ENCODE measurements at regions not wholly inside any gene's neighbourhood (a gene's known extent, or its start where the extent isn't known, plus 50 kb on each side); places are given as distances from the start of the nearest gene placed in this dataset.

DNA sequence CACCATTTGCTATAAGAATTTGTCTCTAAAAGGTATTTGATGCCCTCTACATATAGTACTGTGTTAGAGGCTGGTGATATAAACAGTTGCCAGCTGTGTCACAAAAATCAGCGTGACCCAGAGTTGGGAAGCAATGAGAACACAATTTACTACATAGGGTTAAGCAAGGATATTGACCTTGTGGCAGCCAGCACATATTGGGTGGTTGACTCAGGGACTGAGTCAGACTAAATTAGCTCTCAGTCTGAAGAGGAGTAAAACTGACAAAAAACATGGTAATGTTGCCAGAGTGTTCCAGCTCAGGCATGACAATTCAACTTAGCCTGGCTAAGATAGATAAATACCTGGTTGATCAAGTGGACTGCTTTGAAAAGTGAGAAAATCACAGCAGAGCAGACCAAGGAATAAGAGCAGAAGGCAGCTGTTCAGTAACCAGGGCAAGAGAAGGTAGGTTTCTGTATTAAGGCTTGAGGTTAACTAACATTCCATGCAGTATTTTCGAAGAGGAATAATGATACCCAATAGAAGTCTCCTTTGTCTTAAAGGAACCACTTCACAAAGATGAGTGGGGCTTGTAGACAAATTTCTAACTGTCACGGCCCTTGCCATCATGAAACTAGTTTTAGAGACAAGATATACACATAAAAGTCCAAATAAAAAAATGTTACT, 108.2 kb upstream of the ERBB4 start:
- H3K9ac ChIP-seq (ENCODE audit: extremely low read depth, insufficient read length, low read length), result no peak overlapping the region
- H3K4ac ChIP-seq (ENCODE audit: low read depth, low read length), result no peak overlapping the region
- H2BK5ac ChIP-seq (ENCODE audit: insufficient read length, low read length), result no peak overlapping the region
- no peak overlapping the region for H4K5ac ChIP-seq (ENCODE audit: insufficient read length, low read depth, low read length)
- H2AK5ac ChIP-seq (ENCODE audit: insufficient read length, low read length), result no peak overlapping the region
- no peak overlapping the region for H3K27ac ChIP-seq (ENCODE audit: insufficient read length, low read depth, low read length)
- no peak overlapping the region for H3K23ac ChIP-seq (ENCODE audit: insufficient read length, low read depth, low read length)
- DNase-seq, result no peak
- no peak overlapping the region for H4K91ac ChIP-seq (ENCODE audit: insufficient read length, low read depth, low read length)
- H3K4me2 ChIP-seq (ENCODE audit: insufficient read depth, insufficient read length, low read length), result no peak overlapping the region
- Mint-ChIP-seq H3K27ac (peak overlapping the region in 1 of 3 experiments; percentile 65; a peak in 1 of 7 replicates), H3K36me3 (ENCODE audit: insufficient read depth in 1 of 3, low read depth in 3 of 3) (no peaks in the 10 kb centered on the region), H3K4me3 (no peak overlapping the region), H3K27me3 (ENCODE audit: low read depth) (no peaks in the 10 kb centered on the region; the same call in 1 of the 2 replicates), H3K4me1 (peaks cover 6 to 14% of the 10 kb centered on the region in 2 experiments), H3K9me3 (no peaks in the 10 kb centered on the region)
- no peaks in the 10 kb centered on the region for H4K20me1 ChIP-seq (ENCODE audit: control insufficient read depth, insufficient read depth, insufficient read length)
- no peaks in the 10 kb centered on the region for H3K9me3 ChIP-seq (ENCODE audit: control insufficient read depth, low read depth, low read length)
- no peaks in the 10 kb centered on the region for H3K79me1 ChIP-seq (ENCODE audit: insufficient read depth, low read depth, low read length, poor library complexity, severe bottlenecking)
- no peak overlapping the region for H3K14ac ChIP-seq (ENCODE audit: insufficient read depth, low read length)
- H3K4me1 ChIP-seq (ENCODE audit: insufficient read depth, low read length), result no peaks in the 10 kb centered on the region
- H2BK15ac ChIP-seq (ENCODE audit: low read depth, low read length), result no peak overlapping the region
- no peak overlapping the region for H2BK20ac ChIP-seq (ENCODE audit: low read depth, low read length, poor library complexity, severe bottlenecking)
- no peak overlapping the region for H3K56ac ChIP-seq (ENCODE audit: insufficient read length, low read depth, low read length)
- H2AFZ ChIP-seq (ENCODE audit: low read length), result no peak overlapping the region
- no peak overlapping the region for H3T11ph ChIP-seq (ENCODE audit: low read length)
- no peaks in the 10 kb centered on the region for H3K23me2 ChIP-seq (ENCODE audit: insufficient read length, low read depth, low read length, poor library complexity, severe bottlenecking)
- H3K79me2 ChIP-seq (ENCODE audit: insufficient read depth, low read length), result no peaks in the 10 kb centered on the region
- H3K27me3 ChIP-seq (ENCODE audit: insufficient read depth, low read length), result no peaks in the 10 kb centered on the region
- no peak overlapping the region for H2BK12ac ChIP-seq (ENCODE audit: insufficient read length, low read depth, low read length)
- no peak overlapping the region for H4K8ac ChIP-seq (replicated peaks; ENCODE audit: insufficient read length, low read depth, low read length)
- no peak overlapping the region for H2BK120ac ChIP-seq (ENCODE audit: low read depth, low read length, poor library complexity, severe bottlenecking)
- TF ChIP-seq, protein P1, sequence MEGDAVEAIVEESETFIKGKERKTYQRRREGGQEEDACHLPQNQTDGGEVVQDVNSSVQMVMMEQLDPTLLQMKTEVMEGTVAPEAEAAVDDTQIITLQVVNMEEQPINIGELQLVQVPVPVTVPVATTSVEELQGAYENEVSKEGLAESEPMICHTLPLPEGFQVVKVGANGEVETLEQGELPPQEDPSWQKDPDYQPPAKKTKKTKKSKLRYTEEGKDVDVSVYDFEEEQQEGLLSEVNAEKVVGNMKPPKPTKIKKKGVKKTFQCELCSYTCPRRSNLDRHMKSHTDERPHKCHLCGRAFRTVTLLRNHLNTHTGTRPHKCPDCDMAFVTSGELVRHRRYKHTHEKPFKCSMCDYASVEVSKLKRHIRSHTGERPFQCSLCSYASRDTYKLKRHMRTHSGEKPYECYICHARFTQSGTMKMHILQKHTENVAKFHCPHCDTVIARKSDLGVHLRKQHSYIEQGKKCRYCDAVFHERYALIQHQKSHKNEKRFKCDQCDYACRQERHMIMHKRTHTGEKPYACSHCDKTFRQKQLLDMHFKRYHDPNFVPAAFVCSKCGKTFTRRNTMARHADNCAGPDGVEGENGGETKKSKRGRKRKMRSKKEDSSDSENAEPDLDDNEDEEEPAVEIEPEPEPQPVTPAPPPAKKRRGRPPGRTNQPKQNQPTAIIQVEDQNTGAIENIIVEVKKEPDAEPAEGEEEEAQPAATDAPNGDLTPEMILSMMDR (conservative IDR thresholded peaks at IDR 0.05), result no peak
- WGBS (ENCODE audit: extremely low coverage, insufficient read length, low lambda C conversion rate), result no CpG with 5 or more reads among the region's 3 CpGs
- no peak overlapping the region for H3K18ac ChIP-seq (ENCODE audit: insufficient read length, low read depth, low read length)
